ENCODE measurements at regions not wholly inside any gene's neighbourhood (a gene's known extent, or its start where the extent isn't known, plus 50 kb on each side); places are given as distances from the start of the nearest gene placed in this dataset.
A peak's percentile ranks its signal among the peaks of the same experiment; 100 is the strongest.
"Not testable (repeated sequence)": the region's sequence is repeated elsewhere in the genome, so short reads cannot be mapped to it uniquely, and the experiment has no call there.

- Histone ChIP-seq H3K36me3 (no peaks in the 10 kb centered on the region), H3K4me1 (peaks cover 0 to 30% (median 17%) of the 10 kb centered on the region in 4 donors), H3K4me3 (no peak overlapping the region), H3K27me3 (no peaks in the 10 kb centered on the region), H3K9me3 (no peaks in the 10 kb centered on the region), H3K27ac (peak overlapping the region; percentile 8 to 40)
- no peak for TF ChIP-seq CTCF (IDR thresholded peaks at IDR 0.05)
- peak; percentile 83 to 93 for DNase-seq
- intact Hi-C loops (cut with DNase I; ENCODE audit: low total_unique reads), result no loop called here
These were observed 101.2 kb downstream of the SMIM20 start for GRCh38 chr4:26015133-26015651.

GRCh38 chr4:26015906-26016305, 101.9 kb downstream of the SMIM20 start:
- Histone ChIP-seq H3K4me1 (peaks cover 0 to 37% (median 19%) of the 10 kb centered on the region in 4 donors), H3K9me3 (no peaks in the 10 kb centered on the region), H3K4me3 (no peak overlapping the region), H3K27me3 (no peaks in the 10 kb centered on the region), H3K27ac (peak overlapping the region; percentile 8 to 40), H3K36me3 (no peaks in the 10 kb centered on the region)
- DNase-seq, result no peak
- no peak for TF ChIP-seq CTCF (IDR thresholded peaks at IDR 0.05)
- intact Hi-C loops (cut with DNase I; ENCODE audit: low total_unique reads), result no loop called here

- intact Hi-C loops (cut with DNase I; ENCODE audit: low total_unique reads), result no loop called here
- H3K27ac ChIP-seq, result no peak overlapping the region
- H3K4me1 ChIP-seq, result peaks cover 0 to 54% (median 30%) of the 10 kb centered on the region in 4 donors
- H3K36me3 ChIP-seq, result no peaks in the 10 kb centered on the region
- H3K9me3 ChIP-seq, result no peaks in the 10 kb centered on the region
- DNase-seq, result no peak
- no peak for TF ChIP-seq CTCF (IDR thresholded peaks at IDR 0.05)
- no peak overlapping the region for H3K4me3 ChIP-seq
- H3K27me3 ChIP-seq, result no peaks in the 10 kb centered on the region
These were observed 103.5 kb downstream of the SMIM20 start for GRCh38 chr4:26017531-26017930.

- H3K9me3 ChIP-seq; H3K36me3 ChIP-seq; DNase-seq; H3K4me3 ChIP-seq; H3K27ac ChIP-seq; H3K27me3 ChIP-seq; intact Hi-C loops (cut with DNase I; ENCODE audit: low total_unique reads): not testable (repeated sequence)
- peaks cover 0 to 60% (median 35%) of the 10 kb centered on the region in 4 donors for H3K4me1 ChIP-seq
These were observed 104.1 kb downstream of the SMIM20 start for GRCh38 chr4:26017961-26018700.

GRCh38 chr4:26020083-26020668, 106.2 kb downstream of the SMIM20 start:
- intact Hi-C loops (cut with DNase I; ENCODE audit: low total_unique reads), result no loop called here
- peaks cover 0 to 52% (median 27%) of the 10 kb centered on the region in 4 donors for H3K4me1 ChIP-seq
- H3K36me3 ChIP-seq, result no peaks in the 10 kb centered on the region
- no peak overlapping the region for H3K27ac ChIP-seq
- peak in 1 of 2 donors; percentile 31 for DNase-seq
- H3K4me3 ChIP-seq, result no peak overlapping the region
- no peaks in the 10 kb centered on the region for H3K27me3 ChIP-seq
- no peaks in the 10 kb centered on the region for H3K9me3 ChIP-seq
- no peak for TF ChIP-seq CTCF (IDR thresholded peaks at IDR 0.05)

- no peak overlapping the region for H3K4me3 ChIP-seq
- H3K27ac ChIP-seq, result no peak overlapping the region
- no peaks in the 10 kb centered on the region for H3K9me3 ChIP-seq
- H3K36me3 ChIP-seq, result no peaks in the 10 kb centered on the region
- DNase-seq, result no peak
- H3K4me1 ChIP-seq, result peaks cover 0 to 45% (median 20%) of the 10 kb centered on the region in 4 donors
- no peaks in the 10 kb centered on the region for H3K27me3 ChIP-seq
- no peak for TF ChIP-seq CTCF (IDR thresholded peaks at IDR 0.05)
- intact Hi-C loops (cut with DNase I; ENCODE audit: low total_unique reads), result no loop called here
These were observed 106.9 kb downstream of the SMIM20 start for GRCh38 chr4:26020881-26021280.

All from tibial artery (tissue), 4 donors.